ENCODE measurements at regions not wholly inside any gene's neighbourhood (a gene's known extent, or its start where the extent isn't known, plus 50 kb on each side); places are given as distances from the start of the nearest gene placed in this dataset.
"Not testable (repeated sequence)": the region's sequence is repeated elsewhere in the genome, so short reads cannot be mapped to it uniquely, and the experiment has no call there.

- dilution Hi-C loops (cut with HindIII; ENCODE audit: low sequenced_read_pairs, unreplicated experiment); ATAC-seq (ENCODE audit: low read depth); H2BK20ac ChIP-seq (ENCODE audit: low read depth, low read length); H3K9ac ChIP-seq (ENCODE audit: low read depth, low read length); H2AK5ac ChIP-seq (ENCODE audit: low read depth, low read length); H3K9me1 ChIP-seq (ENCODE audit: insufficient read depth, low read length); H3K4me3 ChIP-seq (ENCODE audit: insufficient read depth, low read depth, low read length); DNase-seq; H2BK120ac ChIP-seq (ENCODE audit: low read depth, low read length); H3K14ac ChIP-seq (replicated peaks; ENCODE audit: low read depth, low read length); H4K8ac ChIP-seq (ENCODE audit: low read depth in 2 of 2, low read length in 2 of 2); H3K4me2 ChIP-seq (ENCODE audit: low read depth, low read length); BruUV-seq (replicated peaks); H3K4ac ChIP-seq (ENCODE audit: low read depth, low read length); H3K36me3 ChIP-seq (ENCODE audit: control insufficient read depth, insufficient read depth, low read length); H2BK15ac ChIP-seq (ENCODE audit: low read depth, low read length); in situ Hi-C loops (cut with MboI; ENCODE audit: low sequenced_read_pairs); H2BK5ac ChIP-seq (ENCODE audit: low read depth, low read length, poor library complexity, severe bottlenecking); H2AFZ ChIP-seq (replicated peaks; ENCODE audit: low read length, poor library complexity); H3K27ac ChIP-seq (ENCODE audit: insufficient read depth, low read length); H4K20me1 ChIP-seq (ENCODE audit: insufficient read depth, low read length); H3K4me1 ChIP-seq (ENCODE audit: control insufficient read depth, insufficient read depth, low read length); H3K56ac ChIP-seq (ENCODE audit: extremely low read depth, insufficient read depth, low read length); CTCF ChIA-PET; intact Hi-C loops (cut with micrococcal nuclease); H3K79me1 ChIP-seq (ENCODE audit: low read depth in 1 of 2, low read length in 2 of 2); POLR2A ChIA-PET (ENCODE audit: unreplicated experiment); H3K23ac ChIP-seq (ENCODE audit: low read depth, low read length); H2AK9ac ChIP-seq (replicated peaks; ENCODE audit: low read depth, low read length, poor library complexity); H3K18ac ChIP-seq (ENCODE audit: low read depth, low read length); H4K91ac ChIP-seq (ENCODE audit: insufficient read depth, low read depth, low read length); H3K9me3 ChIP-seq (ENCODE audit: control insufficient read depth, insufficient read depth, low read length); H4K5ac ChIP-seq (ENCODE audit: low read depth, low read length); H3K27me3 ChIP-seq (ENCODE audit: control insufficient read depth, insufficient read depth, low read length): not testable (repeated sequence)
- no CpG with 5 or more reads among the region's 6 CpGs for WGBS, 2 experiments (ENCODE audit: extremely low coverage in 2 of 2, insufficient read length in 1 of 2)
Observed at GRCh38 chr7:153964481-153965112, 87.6 kb upstream of the DPP6 start.

- H3K27ac ChIP-seq (ENCODE audit: insufficient read depth, low read length); H3K27me3 ChIP-seq (ENCODE audit: control insufficient read depth, insufficient read depth, low read length); dilution Hi-C loops (cut with HindIII; ENCODE audit: low sequenced_read_pairs, unreplicated experiment); H2BK5ac ChIP-seq (ENCODE audit: low read depth, low read length, poor library complexity, severe bottlenecking); H3K18ac ChIP-seq (ENCODE audit: low read depth, low read length); H3K4ac ChIP-seq (ENCODE audit: low read depth, low read length); H2BK120ac ChIP-seq (ENCODE audit: low read depth, low read length); intact Hi-C loops (cut with micrococcal nuclease); H3K4me3 ChIP-seq (ENCODE audit: insufficient read depth, low read depth, low read length); H2AFZ ChIP-seq (replicated peaks; ENCODE audit: low read length, poor library complexity); H3K56ac ChIP-seq (ENCODE audit: extremely low read depth, insufficient read depth, low read length); H3K79me1 ChIP-seq (ENCODE audit: low read depth in 1 of 2, low read length in 2 of 2); H3K14ac ChIP-seq (replicated peaks; ENCODE audit: low read depth, low read length); H3K9me3 ChIP-seq (ENCODE audit: control insufficient read depth, insufficient read depth, low read length); H3K9ac ChIP-seq (ENCODE audit: low read depth, low read length); H4K8ac ChIP-seq (ENCODE audit: low read depth in 2 of 2, low read length in 2 of 2); DNase-seq; POLR2A ChIA-PET (ENCODE audit: unreplicated experiment); H2BK20ac ChIP-seq (ENCODE audit: low read depth, low read length); ATAC-seq (ENCODE audit: low read depth); H4K5ac ChIP-seq (ENCODE audit: low read depth, low read length); H4K20me1 ChIP-seq (ENCODE audit: insufficient read depth, low read length); H3K4me1 ChIP-seq (ENCODE audit: control insufficient read depth, insufficient read depth, low read length); H3K23ac ChIP-seq (ENCODE audit: low read depth, low read length); H3K4me2 ChIP-seq (ENCODE audit: low read depth, low read length); H2BK15ac ChIP-seq (ENCODE audit: low read depth, low read length); H2AK9ac ChIP-seq (replicated peaks; ENCODE audit: low read depth, low read length, poor library complexity); H4K91ac ChIP-seq (ENCODE audit: insufficient read depth, low read depth, low read length); in situ Hi-C loops (cut with MboI; ENCODE audit: low sequenced_read_pairs); BruUV-seq (replicated peaks); H2AK5ac ChIP-seq (ENCODE audit: low read depth, low read length); H3K36me3 ChIP-seq (ENCODE audit: control insufficient read depth, insufficient read depth, low read length); H3K9me1 ChIP-seq (ENCODE audit: insufficient read depth, low read length); CTCF ChIA-PET: not testable (repeated sequence)
- WGBS, 2 experiments (ENCODE audit: extremely low coverage in 2 of 2, insufficient read length in 1 of 2) = no CpG with 5 or more reads among the region's 4 CpGs
Observed at GRCh38 chr7:153969016-153969415, 83.2 kb upstream of the DPP6 start.
